22Rv1 (cell line): ENCODE measurements at regions not wholly inside any gene's neighbourhood (a gene's known extent, or its start where the extent isn't known, plus 50 kb on each side); places are given as distances from the start of the nearest gene placed in this dataset.
"Not testable (repeated sequence)": the region's sequence is repeated elsewhere in the genome, so short reads cannot be mapped to it uniquely, and the experiment has no call there.

Experiments
- H3K27ac ChIP-seq: fragments of 450-650 bp; 2 replicates; pipeline ENCODE4 v1.5.1; 2017
- CTCF ChIP-seq: fragments of 450-650 bp; IDR thresholded peaks from 2 replicates; pipeline ENCODE4 v1.5.1; 2017; ENCODE audit warnings: mild to moderate bottlenecking
- ZFX ChIP-seq: fragments of 450-650 bp; IDR thresholded peaks from 2 replicates; pipeline ENCODE4 v1.6.1; 2017; ENCODE audit warnings: antibody characterized with exemption, borderline replicate concordance

- no peak overlapping the region for H3K27ac ChIP-seq
- TF ChIP-seq CTCF (no peak), ZFX (no peak)
These were observed 249.7 kb upstream of the C16orf82 start for GRCh38 chr16:26816885-26817571.

- TF ChIP-seq ZFX (no peak), CTCF (no peak)
- no peak overlapping the region for H3K27ac ChIP-seq
These were observed 248.3 kb upstream of the C16orf82 start for GRCh38 chr16:26818393-26818792.

- no peak overlapping the region for H3K27ac ChIP-seq
- TF ChIP-seq ZFX (no peak), CTCF (no peak)
These were observed 242.3 kb upstream of the C16orf82 start for GRCh38 chr16:26824469-26824868.

GRCh38 chr16:26826500-26826899, 240.2 kb upstream of the C16orf82 start:
- TF ChIP-seq ZFX (no peak), CTCF (no peak)
- no peak overlapping the region for H3K27ac ChIP-seq

- TF ChIP-seq CTCF: no peak
- no peak for TF ChIP-seq ZFX
These were observed 239.3 kb upstream of the C16orf82 start for GRCh38 chr16:26827386-26827785.

GRCh38 chr16:26830428-26831127, 236.1 kb upstream of the C16orf82 start:
- H3K27ac ChIP-seq: no peak overlapping the region
- TF ChIP-seq ZFX (no peak), CTCF (no peak)

More at GRCh38 chr16:26827386-26827785, 239.3 kb upstream of the C16orf82 start:
- H3K27ac ChIP-seq: no peak overlapping the region

GRCh38 chr16:26836114-26836513, 230.6 kb upstream of the C16orf82 start:
- not testable (repeated sequence) for H3K27ac ChIP-seq
